ENCODE measurements at regions not wholly inside any gene's neighbourhood (a gene's known extent, or its start where the extent isn't known, plus 50 kb on each side); places are given as distances from the start of the nearest gene placed in this dataset.
A peak's percentile ranks its signal among the peaks of the same experiment; 100 is the strongest.

DNA sequence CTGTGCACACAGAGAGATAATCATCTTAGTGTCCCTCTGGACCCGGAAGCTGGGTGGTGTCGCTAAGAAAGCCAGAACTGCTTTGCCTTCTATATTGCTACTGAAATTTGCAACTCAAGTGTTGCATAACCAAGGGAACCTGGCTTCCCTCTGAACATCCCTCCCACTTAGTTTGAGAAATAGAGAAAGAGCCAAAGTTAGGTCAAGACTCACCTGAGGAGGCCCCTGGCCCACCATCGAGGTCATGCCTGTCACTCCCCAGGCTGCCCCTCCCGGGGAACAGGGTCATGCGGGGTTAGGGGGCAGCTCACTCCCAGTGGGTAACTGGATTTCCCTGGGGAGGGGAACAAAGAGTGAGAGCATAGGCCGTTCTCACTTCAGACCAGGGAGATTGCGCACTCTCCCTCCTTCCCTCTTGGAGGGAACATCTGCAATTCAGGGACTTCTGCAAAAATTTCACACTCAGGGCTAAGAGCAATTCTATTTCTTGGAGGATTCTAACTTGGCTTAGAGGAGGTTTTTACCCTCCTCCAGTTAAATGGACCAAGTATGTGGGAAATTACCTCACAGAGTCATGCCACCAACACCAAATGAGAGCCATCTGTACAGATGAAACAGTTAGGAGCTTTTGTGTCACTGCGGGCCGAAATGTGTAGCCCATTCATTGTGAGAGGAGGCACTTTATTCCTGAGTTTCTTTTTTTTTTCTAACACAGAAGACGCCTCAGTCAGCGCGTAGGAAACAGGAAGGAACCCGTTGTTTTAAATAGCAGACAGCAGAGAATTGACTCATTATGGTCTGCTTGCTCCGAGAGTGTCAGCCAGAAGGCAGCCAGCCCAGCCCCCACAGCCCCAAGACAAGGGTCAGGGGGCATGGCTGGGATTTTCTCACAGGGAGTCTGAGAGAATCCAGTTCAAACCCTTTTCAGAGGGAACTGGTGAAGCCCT lies 221.3 kb downstream of the ARHGAP12 start:
- H3K27ac Mint-ChIP-seq (ENCODE audit: unreplicated experiment): peak overlapping the region; percentile 85
- peak; percentile 83 for DNase-seq (ENCODE audit: extremely low spot score, unreplicated experiment)
- peaks cover 8% of the 10 kb centered on the region for H3K36me3 Mint-ChIP-seq (ENCODE audit: unreplicated experiment)
- no peaks in the 10 kb centered on the region for H3K27me3 Mint-ChIP-seq (ENCODE audit: unreplicated experiment)
- H3K4me3 Mint-ChIP-seq (ENCODE audit: unreplicated experiment): peak overlapping the region; percentile 44
- TF ChIP-seq CTCF (IDR thresholded peaks at IDR 0.05): no peak
- H3K9me3 Mint-ChIP-seq (ENCODE audit: unreplicated experiment): peaks cover 14% of the 10 kb centered on the region
- peaks cover 27% of the 10 kb centered on the region for H3K4me1 Mint-ChIP-seq (ENCODE audit: unreplicated experiment)

DNA sequence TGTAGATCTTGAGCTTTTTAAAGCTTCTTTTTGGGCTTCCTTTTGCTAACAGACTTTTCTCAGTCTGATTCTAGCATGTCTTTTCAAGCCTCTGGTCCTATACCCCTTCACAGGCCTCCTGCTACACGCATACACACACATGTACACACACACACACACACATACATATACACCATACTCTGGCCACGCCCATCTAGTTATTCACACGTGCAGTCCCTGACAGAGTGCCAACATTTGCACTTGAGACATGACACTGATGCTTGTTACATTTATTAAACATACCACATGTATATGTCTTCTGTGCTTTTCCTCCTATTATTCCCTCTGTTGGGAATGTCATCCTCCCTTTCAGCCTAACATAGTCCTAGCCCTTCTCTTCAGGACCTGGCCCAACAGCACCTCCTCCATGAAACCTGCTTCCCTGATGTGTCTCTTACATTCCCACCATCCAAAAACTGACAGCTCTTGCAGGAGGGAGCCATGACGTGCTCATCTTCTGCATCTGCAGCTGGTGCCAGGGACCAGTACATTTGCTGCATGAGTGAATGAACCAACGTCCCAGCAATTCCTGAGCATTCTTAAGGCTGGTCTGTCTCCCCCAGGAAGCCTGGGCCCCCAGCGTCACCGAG lies 222.1 kb downstream of the ARHGAP12 start:
- Mint-ChIP-seq H3K4me3 (ENCODE audit: unreplicated experiment) (no peak overlapping the region), H3K4me1 (ENCODE audit: unreplicated experiment) (peaks cover 33% of the 10 kb centered on the region), H3K27ac (ENCODE audit: unreplicated experiment) (no peak overlapping the region), H3K9me3 (ENCODE audit: unreplicated experiment) (peaks cover 7% of the 10 kb centered on the region), H3K27me3 (ENCODE audit: unreplicated experiment) (no peaks in the 10 kb centered on the region), H3K36me3 (ENCODE audit: unreplicated experiment) (peaks cover 3% of the 10 kb centered on the region)
- no peak for TF ChIP-seq CTCF (IDR thresholded peaks at IDR 0.05)
- DNase-seq (ENCODE audit: extremely low spot score, unreplicated experiment): peak; percentile 54

- no peak overlapping the region for H3K27ac Mint-ChIP-seq (ENCODE audit: unreplicated experiment)
- H3K9me3 Mint-ChIP-seq (ENCODE audit: unreplicated experiment): peaks cover 4% of the 10 kb centered on the region
- H3K36me3 Mint-ChIP-seq (ENCODE audit: unreplicated experiment): no peaks in the 10 kb centered on the region
- no peak overlapping the region for H3K4me3 Mint-ChIP-seq (ENCODE audit: unreplicated experiment)
- no peak for DNase-seq (ENCODE audit: extremely low spot score, unreplicated experiment)
- peaks cover 47% of the 10 kb centered on the region for H3K4me1 Mint-ChIP-seq (ENCODE audit: unreplicated experiment)
- no peak for TF ChIP-seq CTCF (IDR thresholded peaks at IDR 0.05)
- H3K27me3 Mint-ChIP-seq (ENCODE audit: unreplicated experiment): no peaks in the 10 kb centered on the region
Observed at GRCh38 chr10:31705136-31705535, 223.5 kb downstream of the ARHGAP12 start.

- no peaks in the 10 kb centered on the region for H3K27me3 Mint-ChIP-seq (ENCODE audit: unreplicated experiment)
- H3K9me3 Mint-ChIP-seq (ENCODE audit: unreplicated experiment): no peaks in the 10 kb centered on the region
- no peaks in the 10 kb centered on the region for H3K36me3 Mint-ChIP-seq (ENCODE audit: unreplicated experiment)
- H3K4me3 Mint-ChIP-seq (ENCODE audit: unreplicated experiment): no peak overlapping the region
- peak; percentile 34 for DNase-seq (ENCODE audit: extremely low spot score, unreplicated experiment)
- TF ChIP-seq CTCF (IDR thresholded peaks at IDR 0.05): no peak
- H3K4me1 Mint-ChIP-seq (ENCODE audit: unreplicated experiment): peaks cover 57% of the 10 kb centered on the region
- no peak overlapping the region for H3K27ac Mint-ChIP-seq (ENCODE audit: unreplicated experiment)
Observed at GRCh38 chr10:31704195-31704594, 224.4 kb downstream of the ARHGAP12 start.

DNA sequence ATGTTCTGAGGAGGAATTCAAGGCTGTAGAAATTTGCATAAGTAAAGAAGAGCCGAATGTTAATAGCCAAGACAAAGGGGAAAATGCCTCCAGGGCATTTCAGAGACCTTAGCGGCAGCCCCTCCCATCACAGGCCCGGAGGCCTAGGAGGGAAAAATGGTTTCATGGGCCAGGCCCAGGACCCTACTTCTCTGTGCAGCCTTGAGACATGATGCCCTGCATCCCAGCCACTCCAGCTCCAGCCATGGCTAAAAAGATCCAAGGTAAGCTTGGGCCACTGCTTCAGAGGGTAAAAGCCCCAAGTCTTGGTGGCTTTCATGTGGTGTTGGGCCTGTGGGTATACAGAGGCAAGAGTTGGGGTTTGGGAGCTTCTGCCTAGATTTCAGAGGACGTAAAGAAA lies 225.7 kb downstream of the ARHGAP12 start:
- Mint-ChIP-seq H3K4me1 (ENCODE audit: unreplicated experiment) (peaks cover 58% of the 10 kb centered on the region), H3K36me3 (ENCODE audit: unreplicated experiment) (no peaks in the 10 kb centered on the region), H3K27me3 (ENCODE audit: unreplicated experiment) (no peaks in the 10 kb centered on the region), H3K9me3 (ENCODE audit: unreplicated experiment) (no peaks in the 10 kb centered on the region), H3K27ac (ENCODE audit: unreplicated experiment) (no peak overlapping the region), H3K4me3 (ENCODE audit: unreplicated experiment) (no peak overlapping the region)
- DNase-seq (ENCODE audit: extremely low spot score, unreplicated experiment): no peak
- TF ChIP-seq CTCF (IDR thresholded peaks at IDR 0.05): no peak

Measured in osteocyte (in vitro differentiated cells).